PC-9 (cell line): ENCODE measurements at regions not wholly inside any gene's neighbourhood (a gene's known extent, or its start where the extent isn't known, plus 50 kb on each side); places are given as distances from the start of the nearest gene placed in this dataset.

Source experiments
- BruUV-seq: library from RNA; stranded (reverse); fragments of 400-500 nt; replicated peaks from 2 replicates; lab custom pipeline; 2021; lab: Mats Ljungman, UMichigan
- CTCF ChIA-PET: fragments of 300-600 bp; sonication (Branson Sonifier 250); formaldehyde crosslinking; loops from one replicate; lab custom pipeline; 2022; ENCODE audit warnings: antibody characterized with exemption; lab: Charles Lee
- POLR2A ChIA-PET: fragments of 300-600 bp; sonication (Branson Sonifier 250); formaldehyde crosslinking; loops from one replicate; lab custom pipeline; 2022; ENCODE audit warnings: antibody characterized with exemption; ENCODE audit not compliant: unreplicated experiment; lab: Charles Lee
- DNase-seq, 2 experiments: peaks; one replicate each; pipeline versions ENCODE4 v3.0.0 to v3.0.0-alpha.2; 2015 to 2022; ENCODE audit warnings: mixed read lengths in 1 of 2
- H2AFZ ChIP-seq: fragments of 200-600 bp; sonication (generic); 2 replicates; pipeline ENCODE4 v1.8.1; 2017; ENCODE audit warnings: antibody characterized with exemption
- H3F3A ChIP-seq: fragments of 200-600 bp; sonication (generic); 2 replicates; pipeline ENCODE4 v1.8.1; 2017; ENCODE audit warnings: antibody characterized with exemption, mild to moderate bottlenecking, low read depth; ENCODE audit not compliant: insufficient read depth
- H3K27ac ChIP-seq: fragments of 200-600 bp; sonication (generic); 2 replicates; pipeline ENCODE4 v1.6.1; 2016; ENCODE audit warnings: mixed run types
- H3K27me3 ChIP-seq: fragments of 200-600 bp; sonication (generic); 2 replicates; pipeline ENCODE4 v1.6.1; 2016; ENCODE audit warnings: low read depth, mixed run types; ENCODE audit not compliant: insufficient read depth
- H3K36me3 ChIP-seq: fragments of 200-600 bp; sonication (generic); 2 replicates; pipeline ENCODE4 v1.6.1; 2016; ENCODE audit warnings: low read depth, mixed run types
- H3K4me1 ChIP-seq: fragments of 200-600 bp; sonication (generic); replicated peaks from 2 replicates; pipeline ENCODE4 v1.6.1; 2016; ENCODE audit warnings: mixed run types; ENCODE audit not compliant: insufficient read depth
- H3K4me2 ChIP-seq: fragments of 200-600 bp; sonication (generic); 2 replicates; pipeline ENCODE4 v1.6.1; 2017; ENCODE audit warnings: mixed run types
- H3K4me3 ChIP-seq: fragments of 200-600 bp; sonication (generic); 2 replicates; pipeline ENCODE4 v1.6.1; 2016; ENCODE audit warnings: mixed run types
- H3K79me2 ChIP-seq: fragments of 200-600 bp; sonication (generic); 2 replicates; pipeline ENCODE4 v1.6.1; 2017; ENCODE audit warnings: low read depth, mixed run types
- H3K9me2 ChIP-seq: fragments of 200-600 bp; sonication (generic); 2 replicates; pipeline ENCODE4 v1.8.1; 2017; ENCODE audit warnings: mild to moderate bottlenecking; ENCODE audit not compliant: insufficient read depth
- H3K9me3 ChIP-seq: fragments of 200-600 bp; sonication (generic); 2 replicates; pipeline ENCODE4 v1.8.1; 2016; ENCODE audit warnings: low read depth; ENCODE audit not compliant: insufficient read depth
- H4K20me1 ChIP-seq: fragments of 200-600 bp; sonication (generic); 2 replicates; pipeline ENCODE4 v1.8.1; 2017; ENCODE audit not compliant: insufficient read depth
- CTCF ChIP-seq: fragments of 200-600 bp; sonication (generic); conservative IDR thresholded peaks from 2 replicates; pipeline ENCODE4 v1.6.1; 2017; ENCODE audit warnings: mixed run types, antibody characterized with exemption, mild to moderate bottlenecking, moderate library complexity
- EZH2 ChIP-seq: fragments of 200-600 bp; sonication (generic); IDR thresholded peaks from 2 replicates; pipeline ENCODE4 v1.8.0; 2017; ENCODE audit warnings: antibody characterized with exemption, low read depth
- intact Hi-C: fragments of 100-400 bp; cut with micrococcal nuclease; formaldehyde crosslinking; loops from one replicate; pipeline ENCODE4 v1.10.0; 2022; ENCODE audit not compliant: unreplicated experiment

- Histone ChIP-seq H3K4me1 (peaks cover 35% of the 10 kb centered on the region), H4K20me1 (no peaks in the 10 kb centered on the region), H3K9me3 (0 out of 2 replicates have a peak, but pooled peaks cover 3% of the 10 kb centered on the region), H3K27me3 (no peaks in the 10 kb centered on the region), H3K9me2 (no peaks in the 10 kb centered on the region), H3F3A (peaks cover 19% of the 10 kb centered on the region), H3K4me2 (no peak overlapping the region), H3K36me3 (no peaks in the 10 kb centered on the region), H3K27ac (no peak overlapping the region), H2AFZ (no peak overlapping the region), H3K4me3 (no peak overlapping the region), H3K79me2 (no peaks in the 10 kb centered on the region)
- intact Hi-C loops: no loop called here
- ChIA-PET CTCF (no interaction called here), POLR2A (no interaction called here)
- no peak for DNase-seq
- BruUV-seq: no TSS peak
- TF ChIP-seq CTCF (no peak), EZH2 (no peak)
Measured at GRCh38 chr18:22546905-22547570, 129.3 kb upstream of the CTAGE1 start.

GRCh38 chr18:22547807-22548561, 130.3 kb upstream of the CTAGE1 start:
- Histone ChIP-seq H3K9me3 (0 out of 2 replicates have a peak, but pooled peaks cover 3% of the 10 kb centered on the region), H3K4me3 (no peak overlapping the region), H4K20me1 (no peaks in the 10 kb centered on the region), H3K4me1 (peaks cover 41% of the 10 kb centered on the region), H3K9me2 (no peaks in the 10 kb centered on the region), H3K79me2 (no peaks in the 10 kb centered on the region), H3K36me3 (no peaks in the 10 kb centered on the region), H2AFZ (no peak overlapping the region), H3K4me2 (no peak overlapping the region), H3K27me3 (no peaks in the 10 kb centered on the region), H3K27ac (no peak overlapping the region), H3F3A (peaks cover 28% of the 10 kb centered on the region)
- no TSS peak for BruUV-seq
- ChIA-PET POLR2A (no interaction called here), CTCF (interaction anchor here (0.6 kb wide), 1 partner anchor 115 kb away, joined by 7 read pairs; no protein-coding TSS in a partner anchor)
- intact Hi-C loops: no loop called here
- no peak for DNase-seq
- TF ChIP-seq EZH2: no peak
- TF ChIP-seq CTCF: no peak

GRCh38 chr18:22549260-22549937, 131.7 kb upstream of the CTAGE1 start:
- no peak for DNase-seq
- Histone ChIP-seq H3K36me3 (no peaks in the 10 kb centered on the region), H4K20me1 (no peaks in the 10 kb centered on the region), H3K27ac (peak overlapping the region; percentile 99), H3F3A (peaks cover 34% of the 10 kb centered on the region), H3K9me3 (0 out of 2 replicates have a peak, but pooled peaks cover 3% of the 10 kb centered on the region), H3K4me3 (no peak overlapping the region), H3K4me1 (peaks cover 42% of the 10 kb centered on the region), H2AFZ (no peak overlapping the region), H3K4me2 (no peak overlapping the region), H3K27me3 (no peaks in the 10 kb centered on the region), H3K79me2 (no peaks in the 10 kb centered on the region), H3K9me2 (no peaks in the 10 kb centered on the region)
- BruUV-seq: no TSS peak
- ChIA-PET POLR2A (no interaction called here), CTCF (no interaction called here)
- intact Hi-C loops: no loop called here
- TF ChIP-seq EZH2 (no peak), CTCF (no peak)
